GM12874 (cell line): ENCODE measurements at regions not wholly inside any gene's neighbourhood (a gene's known extent, or its start where the extent isn't known, plus 50 kb on each side); places are given as distances from the start of the nearest gene placed in this dataset.

Experiments used
- TF ChIP-seq, protein P1 (sequence below): IDR thresholded peaks from 2 replicates; pipeline ENCODE4 v1.5.1; 2011; ENCODE audit warnings: low read depth, mild to moderate bottlenecking, control low read depth, low read length, moderate library complexity; ENCODE audit not compliant: insufficient read depth

DNA sequence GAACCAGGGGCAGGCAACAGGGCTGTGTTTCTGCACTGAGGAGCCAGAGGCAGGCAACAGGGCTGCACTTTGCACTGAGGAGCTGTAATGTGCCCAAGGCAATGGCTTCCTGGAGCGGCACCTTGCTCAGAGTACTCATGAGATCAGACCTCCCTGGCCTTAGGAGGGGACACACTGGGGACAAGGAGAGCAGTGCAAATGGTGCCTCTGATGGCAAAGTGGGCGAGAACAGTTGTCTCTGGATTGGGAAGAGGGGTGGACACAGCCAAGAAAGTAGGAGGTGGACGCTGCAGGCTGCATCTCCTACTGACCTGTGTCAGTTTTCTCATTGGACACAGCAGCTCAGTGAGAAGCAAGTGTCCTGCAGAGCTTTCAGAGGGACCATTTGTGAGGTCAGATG is 1443.3 kb downstream of the TBC1D22A start:
- TF ChIP-seq, protein P1, sequence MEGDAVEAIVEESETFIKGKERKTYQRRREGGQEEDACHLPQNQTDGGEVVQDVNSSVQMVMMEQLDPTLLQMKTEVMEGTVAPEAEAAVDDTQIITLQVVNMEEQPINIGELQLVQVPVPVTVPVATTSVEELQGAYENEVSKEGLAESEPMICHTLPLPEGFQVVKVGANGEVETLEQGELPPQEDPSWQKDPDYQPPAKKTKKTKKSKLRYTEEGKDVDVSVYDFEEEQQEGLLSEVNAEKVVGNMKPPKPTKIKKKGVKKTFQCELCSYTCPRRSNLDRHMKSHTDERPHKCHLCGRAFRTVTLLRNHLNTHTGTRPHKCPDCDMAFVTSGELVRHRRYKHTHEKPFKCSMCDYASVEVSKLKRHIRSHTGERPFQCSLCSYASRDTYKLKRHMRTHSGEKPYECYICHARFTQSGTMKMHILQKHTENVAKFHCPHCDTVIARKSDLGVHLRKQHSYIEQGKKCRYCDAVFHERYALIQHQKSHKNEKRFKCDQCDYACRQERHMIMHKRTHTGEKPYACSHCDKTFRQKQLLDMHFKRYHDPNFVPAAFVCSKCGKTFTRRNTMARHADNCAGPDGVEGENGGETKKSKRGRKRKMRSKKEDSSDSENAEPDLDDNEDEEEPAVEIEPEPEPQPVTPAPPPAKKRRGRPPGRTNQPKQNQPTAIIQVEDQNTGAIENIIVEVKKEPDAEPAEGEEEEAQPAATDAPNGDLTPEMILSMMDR: no peak

DNA sequence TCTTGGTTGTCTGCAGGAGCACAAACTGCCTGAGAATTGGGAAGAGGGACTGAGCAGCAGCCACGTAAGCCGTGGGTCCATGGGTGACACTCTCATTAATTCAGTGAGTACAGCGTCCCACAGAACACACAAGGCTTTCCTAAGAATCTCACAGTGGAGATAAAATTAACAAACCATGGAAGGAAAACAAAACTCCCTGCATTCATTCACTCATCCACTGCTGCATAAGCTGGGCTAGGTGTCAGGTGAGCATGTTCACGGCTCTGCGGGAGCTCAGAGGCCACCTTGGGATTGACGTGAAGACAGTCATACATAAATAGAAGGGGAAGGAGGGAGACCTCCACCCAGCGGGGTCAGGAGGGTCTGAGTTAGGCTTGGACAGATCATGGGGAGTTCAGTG is 1442.7 kb downstream of the TBC1D22A start:
- TF ChIP-seq, protein P1: no peak

GRCh38 chr22:48204296-48204695 is 1441.8 kb downstream of the TBC1D22A start:
- TF ChIP-seq, protein P1: no peak

GRCh38 chr22:48199667-48200066 is 1437.2 kb downstream of the TBC1D22A start:
- TF ChIP-seq, protein P1: no peak

GRCh38 chr22:48198489-48199459 is 1436.3 kb downstream of the TBC1D22A start:
- TF ChIP-seq, protein P1: no peak

GRCh38 chr22:48197189-48197690 is 1434.8 kb downstream of the TBC1D22A start:
- TF ChIP-seq, protein P1: no peak

DNA sequence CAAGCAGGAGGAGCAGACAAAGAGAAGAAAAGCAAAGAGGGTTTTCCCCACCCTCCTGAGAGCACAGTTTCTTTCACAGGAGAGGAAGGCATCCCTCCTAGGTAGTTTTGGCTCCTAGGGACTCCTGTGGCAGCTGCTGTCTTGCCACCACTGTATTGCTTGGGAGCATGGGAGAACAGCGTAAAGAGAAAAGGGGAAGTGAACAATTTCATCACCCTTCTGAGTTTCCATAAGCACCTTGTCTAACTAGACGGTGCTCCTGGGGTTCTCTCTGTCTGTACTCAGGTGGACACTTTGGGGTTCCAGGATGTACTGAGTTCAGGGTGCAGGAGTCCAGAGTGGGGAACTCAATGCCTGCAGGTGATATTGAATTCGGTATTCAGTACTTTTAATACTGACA is 1430.5 kb downstream of the TBC1D22A start:
- TF ChIP-seq, protein P1: no peak
